ENCODE measurements at regions not wholly inside any gene's neighbourhood (a gene's known extent, or its start where the extent isn't known, plus 50 kb on each side); places are given as distances from the start of the nearest gene placed in this dataset.

DNA sequence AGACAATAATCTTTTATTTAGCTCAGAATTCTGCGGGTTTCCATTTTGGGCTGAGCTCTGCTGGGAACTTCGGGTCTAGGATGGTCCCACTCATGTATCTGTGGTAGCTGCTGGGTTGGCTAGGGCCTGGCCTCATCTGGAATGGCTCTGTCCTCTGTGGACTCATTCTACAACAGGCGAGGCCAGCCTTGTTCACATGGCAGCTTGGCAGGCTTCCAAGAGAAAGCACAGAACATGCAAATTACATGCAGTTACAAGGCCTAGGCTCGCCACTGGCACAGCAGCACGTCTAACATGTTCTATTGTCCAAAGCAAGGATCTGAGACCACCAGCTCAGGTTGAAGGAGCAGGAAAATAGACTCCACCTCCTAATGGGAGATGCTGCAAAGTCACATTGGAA lies 431.4 kb downstream of the PDCD6IP start:
- TF ChIP-seq, protein P1, sequence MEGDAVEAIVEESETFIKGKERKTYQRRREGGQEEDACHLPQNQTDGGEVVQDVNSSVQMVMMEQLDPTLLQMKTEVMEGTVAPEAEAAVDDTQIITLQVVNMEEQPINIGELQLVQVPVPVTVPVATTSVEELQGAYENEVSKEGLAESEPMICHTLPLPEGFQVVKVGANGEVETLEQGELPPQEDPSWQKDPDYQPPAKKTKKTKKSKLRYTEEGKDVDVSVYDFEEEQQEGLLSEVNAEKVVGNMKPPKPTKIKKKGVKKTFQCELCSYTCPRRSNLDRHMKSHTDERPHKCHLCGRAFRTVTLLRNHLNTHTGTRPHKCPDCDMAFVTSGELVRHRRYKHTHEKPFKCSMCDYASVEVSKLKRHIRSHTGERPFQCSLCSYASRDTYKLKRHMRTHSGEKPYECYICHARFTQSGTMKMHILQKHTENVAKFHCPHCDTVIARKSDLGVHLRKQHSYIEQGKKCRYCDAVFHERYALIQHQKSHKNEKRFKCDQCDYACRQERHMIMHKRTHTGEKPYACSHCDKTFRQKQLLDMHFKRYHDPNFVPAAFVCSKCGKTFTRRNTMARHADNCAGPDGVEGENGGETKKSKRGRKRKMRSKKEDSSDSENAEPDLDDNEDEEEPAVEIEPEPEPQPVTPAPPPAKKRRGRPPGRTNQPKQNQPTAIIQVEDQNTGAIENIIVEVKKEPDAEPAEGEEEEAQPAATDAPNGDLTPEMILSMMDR (IDR thresholded peaks at IDR 0.05) = no peak
- TF ChIP-seq POLR2A (IDR thresholded peaks at IDR 0.05) = no peak

All from esophagus squamous epithelium (tissue), 4 donors.